IPS-11a (cell line): ENCODE measurements at regions not wholly inside any gene's neighbourhood (a gene's known extent, or its start where the extent isn't known, plus 50 kb on each side); places are given as distances from the start of the nearest gene placed in this dataset.

Experiments used
- H3K4me3 ChIP-seq: one replicate; pipeline ENCODE4 v1.5.1; 2013; ENCODE audit warnings: low read depth, low read length, control low read depth

- no peak overlapping the region for H3K4me3 ChIP-seq
Observed at GRCh38 chr2:241942416-241943208, 73.1 kb downstream of the RTP5 start.

GRCh38 chr2:241943209-241943850 lies 73.8 kb downstream of the RTP5 start:
- H3K4me3 ChIP-seq = no peak overlapping the region

DNA sequence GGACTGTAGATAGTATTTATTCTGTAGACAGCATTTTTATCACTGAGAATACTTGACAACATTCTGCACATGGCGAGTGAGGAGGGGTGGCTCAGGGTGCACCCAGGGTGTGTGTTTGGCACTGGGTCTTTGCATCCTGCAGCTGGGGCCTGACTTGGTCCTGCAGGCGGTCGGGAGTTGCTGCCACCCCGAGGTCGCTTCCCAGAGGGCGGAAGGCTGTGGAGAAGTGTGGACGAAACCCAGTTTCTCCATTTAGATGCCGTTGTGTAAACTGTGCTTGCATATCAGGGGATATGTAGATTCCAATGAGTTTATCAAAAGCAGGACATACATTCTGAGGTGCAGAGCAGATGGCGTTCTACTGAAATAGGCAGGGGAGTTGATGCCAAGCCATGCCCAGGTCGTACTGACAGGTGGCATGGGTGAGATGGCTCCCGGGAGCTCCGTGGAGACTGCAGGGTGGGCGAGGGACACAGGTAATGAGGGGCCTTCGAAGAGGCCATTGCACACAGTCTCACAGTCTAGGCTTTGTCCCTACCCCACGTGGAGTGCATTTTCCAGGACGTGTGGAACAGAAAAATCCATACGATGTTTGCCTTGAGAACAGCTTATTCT lies 74.5 kb downstream of the RTP5 start:
- H3K4me3 ChIP-seq = no peak overlapping the region

- H3K4me3 ChIP-seq = no peak overlapping the region
Observed at GRCh38 chr2:241944821-241945220, 75.3 kb downstream of the RTP5 start.

DNA sequence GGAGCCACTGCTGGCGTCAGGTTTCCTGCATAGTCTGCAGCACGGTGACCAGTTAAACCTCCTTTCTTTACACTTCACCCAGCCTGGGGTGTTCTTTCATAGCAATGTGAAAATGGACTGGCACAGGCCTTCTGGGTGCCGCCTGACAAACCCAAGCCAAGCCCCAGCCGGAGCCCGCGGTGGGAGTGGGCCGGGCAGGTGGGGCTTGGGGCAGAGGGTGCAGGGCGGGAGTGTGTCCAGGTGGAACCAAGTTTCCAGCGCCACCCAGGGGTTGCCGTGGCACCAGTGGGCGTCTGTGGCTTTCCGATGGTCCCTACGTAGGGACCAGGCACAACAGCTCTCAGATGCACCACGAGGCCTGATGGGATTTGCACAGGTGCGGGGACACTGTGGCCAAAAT lies 75.8 kb downstream of the RTP5 start:
- H3K4me3 ChIP-seq = no peak overlapping the region

- H3K4me3 ChIP-seq = no peak overlapping the region
Observed at GRCh38 chr2:241945803-241946202, 76.3 kb downstream of the RTP5 start.

- H3K4me3 ChIP-seq = no peak overlapping the region
Observed at GRCh38 chr2:241946306-241947003, 76.9 kb downstream of the RTP5 start.

DNA sequence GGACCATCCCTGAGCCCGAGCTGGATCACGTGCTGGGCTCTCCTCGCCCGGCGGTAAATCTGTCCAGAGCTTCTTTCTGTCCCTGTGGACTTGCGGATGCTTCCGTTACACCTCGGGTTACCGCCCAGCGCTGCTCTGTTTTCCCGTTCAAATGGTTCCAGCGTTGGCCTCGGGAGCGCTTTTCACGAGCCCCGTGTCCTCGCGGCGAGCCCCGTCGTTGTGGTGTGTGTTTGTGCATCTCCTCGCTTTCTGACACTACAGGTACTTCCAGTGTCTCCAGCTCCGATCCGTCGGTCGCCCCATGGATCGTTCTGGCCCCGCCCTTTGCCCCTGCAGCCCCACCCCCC lies 77.4 kb downstream of the RTP5 start:
- H3K4me3 ChIP-seq = no peak overlapping the region

DNA sequence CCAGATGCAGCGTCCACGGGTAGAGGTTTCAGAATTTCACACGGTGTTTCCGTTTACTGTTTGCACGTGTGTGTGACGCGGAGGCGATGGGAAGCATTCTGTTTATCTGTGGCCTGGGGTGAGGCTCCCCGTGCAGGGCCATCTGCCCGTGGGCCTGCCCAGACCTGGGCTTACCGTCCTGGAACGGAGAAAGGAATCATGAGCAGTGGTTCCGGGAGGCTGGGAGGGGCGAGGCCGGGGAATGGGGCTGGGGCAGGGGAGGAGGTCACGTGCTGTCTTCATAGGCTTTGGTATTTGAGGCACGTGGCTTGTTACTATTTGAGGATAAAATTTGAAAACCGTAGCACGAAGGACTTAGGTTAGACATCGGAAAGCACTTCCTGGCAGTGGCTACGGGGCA lies 77.9 kb downstream of the RTP5 start:
- no peak overlapping the region for H3K4me3 ChIP-seq

GRCh38 chr2:241947876-241948275 lies 78.3 kb downstream of the RTP5 start:
- no peak overlapping the region for H3K4me3 ChIP-seq

DNA sequence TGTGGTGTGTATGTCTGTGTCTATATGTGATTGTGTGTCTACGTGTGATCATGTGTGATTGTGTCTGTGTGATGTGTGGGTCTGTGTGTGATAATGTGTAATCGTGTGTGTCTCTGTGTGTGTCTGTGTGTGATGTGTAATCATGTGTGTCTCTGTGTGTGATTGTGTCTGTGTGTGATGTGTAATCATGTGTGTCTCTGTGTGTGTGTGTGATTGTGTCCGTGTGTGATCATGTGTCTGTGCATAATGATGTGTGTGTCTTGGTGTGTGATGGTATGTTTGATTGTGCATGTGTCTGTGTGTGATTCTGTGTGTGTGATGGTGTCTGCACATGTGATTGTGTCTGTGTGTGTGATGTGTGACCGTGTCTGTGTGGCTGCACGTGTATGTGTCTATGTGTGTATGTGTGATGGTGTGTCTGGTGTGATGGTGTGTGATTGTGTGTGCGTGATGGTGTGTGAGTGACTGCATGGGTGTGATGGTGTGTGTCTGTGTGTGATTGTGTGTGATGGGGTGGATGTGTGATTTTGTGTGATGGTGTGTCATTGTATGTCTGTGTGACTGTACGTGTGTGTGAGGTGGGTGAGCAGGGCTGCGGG lies 78.9 kb downstream of the RTP5 start:
- no peak overlapping the region for H3K4me3 ChIP-seq

DNA sequence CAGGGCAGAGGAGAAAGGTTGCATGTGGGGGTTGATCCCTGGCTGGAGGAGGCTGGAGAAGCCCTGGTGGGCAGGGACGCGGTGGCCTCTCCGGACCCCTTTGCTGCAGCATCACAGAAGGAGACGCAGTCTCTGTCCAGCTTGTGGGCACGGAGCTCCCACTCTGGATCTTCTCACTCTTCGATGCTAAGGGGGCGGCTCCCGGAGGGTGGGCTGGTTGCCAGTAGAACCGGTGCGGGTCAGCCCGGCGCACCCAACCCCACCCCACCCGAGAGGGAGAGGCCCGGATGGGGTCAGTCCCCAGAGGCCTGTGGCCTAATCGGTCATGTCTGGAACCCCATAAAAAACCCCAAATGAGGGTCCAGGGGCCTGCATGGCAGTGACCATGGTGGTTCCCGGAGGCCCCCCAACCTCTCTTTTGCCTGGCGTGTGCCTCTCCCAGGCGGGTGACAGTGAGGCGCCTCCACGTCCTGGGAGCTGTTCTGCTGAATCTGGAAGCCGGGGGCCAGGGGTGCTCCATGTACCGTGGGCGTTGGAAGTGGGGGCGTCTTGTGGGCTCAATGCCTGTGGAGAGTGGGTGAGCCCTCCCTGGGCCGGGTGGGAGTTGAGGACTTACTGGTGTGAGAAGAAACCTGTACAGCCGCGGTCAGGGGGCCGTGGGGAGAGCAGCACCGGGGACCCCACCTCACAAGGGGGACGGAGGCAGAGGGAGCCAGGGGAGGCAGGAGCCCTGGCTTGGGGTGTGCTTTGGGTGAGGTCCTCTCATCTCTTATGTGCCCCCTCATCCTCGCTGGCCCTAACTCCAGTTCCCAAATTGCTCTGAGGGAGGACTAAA lies 79.6 kb downstream of the RTP5 start:
- no peak overlapping the region for H3K4me3 ChIP-seq

DNA sequence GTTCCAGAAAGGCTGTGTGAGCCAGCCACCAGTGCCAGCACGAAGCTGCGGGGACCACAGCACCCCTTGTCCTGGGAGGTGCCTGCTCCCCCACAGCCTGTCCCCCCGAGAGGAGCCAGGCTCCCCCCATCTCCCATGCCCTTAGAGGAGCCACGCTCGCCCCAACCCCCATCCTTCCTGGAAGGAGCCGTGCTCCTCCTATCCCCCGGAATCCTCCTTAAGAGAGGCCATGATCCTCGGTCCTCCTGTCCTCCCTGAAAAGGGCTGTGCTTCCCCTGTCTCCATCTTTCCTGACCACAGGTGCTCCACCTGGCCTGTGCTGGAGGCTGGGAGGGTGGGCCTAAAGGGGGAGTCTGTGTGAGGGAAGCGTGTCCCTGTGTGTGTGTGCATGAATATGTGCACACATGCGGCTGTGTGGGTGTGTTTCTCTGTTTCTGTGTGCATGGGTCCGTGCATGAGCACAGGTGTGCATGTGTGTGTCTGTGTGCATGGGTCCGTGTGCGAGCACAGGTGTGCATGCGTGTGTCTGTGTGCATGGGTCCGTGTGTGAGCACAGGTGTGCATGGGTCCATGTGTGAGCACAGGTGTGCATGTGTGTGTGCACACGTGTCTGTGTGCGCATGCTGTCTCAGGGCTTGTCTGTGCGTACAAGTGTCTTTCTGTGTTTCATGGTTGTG lies 80.3 kb downstream of the RTP5 start:
- no peak overlapping the region for H3K4me3 ChIP-seq

DNA sequence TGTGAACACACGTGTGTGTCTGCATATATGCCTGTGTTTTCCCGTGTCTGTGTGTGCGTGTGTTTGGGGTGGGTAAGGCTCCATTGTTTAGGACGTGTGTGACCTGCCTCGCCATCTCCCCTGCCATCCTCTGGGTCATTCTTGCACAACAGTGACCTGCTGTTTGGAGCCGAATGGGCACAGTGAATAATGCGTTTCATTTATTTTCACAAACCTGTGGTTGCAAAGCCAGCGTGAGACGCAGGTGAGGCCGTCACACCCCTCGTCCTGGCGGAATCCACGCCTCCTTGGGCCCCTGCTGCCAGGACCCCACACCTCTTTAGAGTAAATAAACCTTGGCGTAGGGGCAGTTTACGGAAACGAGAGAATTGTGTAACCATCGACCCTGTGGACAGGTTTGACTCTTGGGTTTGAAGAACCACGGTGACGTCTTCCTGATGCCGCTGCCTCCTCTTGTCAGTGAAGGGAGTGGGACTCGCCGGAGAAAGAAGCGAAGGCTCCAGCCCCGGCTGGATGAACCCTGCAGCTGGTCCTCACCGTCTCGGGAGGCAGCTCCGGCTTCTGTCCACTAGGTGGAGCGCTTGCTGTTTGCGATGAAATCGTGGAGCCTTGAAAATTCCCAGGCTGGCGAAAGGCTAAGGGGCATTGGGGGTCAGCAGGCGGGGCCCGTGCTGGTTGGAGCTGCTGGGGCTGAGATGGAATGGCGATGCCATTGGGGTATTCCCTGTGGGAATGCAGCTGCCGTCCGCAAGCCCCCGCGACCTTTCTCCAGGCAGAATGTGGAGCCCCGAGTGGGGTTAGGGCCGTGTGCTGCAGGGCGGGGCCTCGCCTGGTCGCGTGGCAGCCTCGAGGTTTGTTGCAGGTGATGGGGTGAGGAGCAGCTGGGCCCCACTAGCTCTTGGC lies 81.1 kb downstream of the RTP5 start:
- H3K4me3 ChIP-seq = no peak overlapping the region

DNA sequence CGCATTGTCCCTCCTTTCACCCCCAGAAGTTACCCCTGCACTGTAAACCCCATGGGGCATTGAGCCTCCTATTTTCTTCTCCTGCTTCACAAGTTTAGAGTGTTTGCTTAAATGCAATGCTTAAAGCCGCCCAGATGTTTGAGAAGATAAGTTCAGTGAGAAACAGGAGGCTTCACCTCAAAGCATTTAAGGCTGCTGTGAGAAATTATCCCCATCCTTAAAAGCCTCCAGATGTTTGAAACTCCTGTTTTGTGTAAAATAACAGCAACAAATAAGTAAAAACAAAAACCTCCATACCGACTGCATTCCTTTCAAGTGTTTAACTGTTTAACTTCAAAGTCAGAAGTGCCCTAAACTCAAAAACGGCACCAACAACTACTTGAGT lies 81.8 kb downstream of the RTP5 start:
- no peak overlapping the region for H3K4me3 ChIP-seq

DNA sequence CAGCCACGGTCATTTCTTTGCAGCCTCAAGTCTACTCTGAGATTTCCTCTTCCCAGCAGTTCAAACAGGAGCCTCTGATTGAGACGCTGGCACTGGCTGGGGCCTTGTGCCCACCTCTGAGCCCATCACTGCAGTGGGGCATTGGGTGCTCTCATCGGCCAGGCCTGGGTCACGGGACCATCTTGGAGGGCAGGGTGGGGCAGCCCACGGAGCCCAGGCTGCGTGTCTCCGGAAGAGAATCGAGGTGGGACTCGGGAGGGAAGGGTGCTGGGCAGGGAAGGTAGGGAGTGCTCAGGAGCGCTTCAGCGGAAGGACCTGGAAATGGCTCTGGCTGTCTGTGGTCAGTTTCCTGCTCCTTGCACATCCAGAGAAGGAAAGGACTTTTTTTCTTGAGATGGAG lies 82.4 kb downstream of the RTP5 start:
- no peak overlapping the region for H3K4me3 ChIP-seq

GRCh38 chr2:241952816-241953215 lies 83.3 kb downstream of the RTP5 start:
- no peak overlapping the region for H3K4me3 ChIP-seq

DNA sequence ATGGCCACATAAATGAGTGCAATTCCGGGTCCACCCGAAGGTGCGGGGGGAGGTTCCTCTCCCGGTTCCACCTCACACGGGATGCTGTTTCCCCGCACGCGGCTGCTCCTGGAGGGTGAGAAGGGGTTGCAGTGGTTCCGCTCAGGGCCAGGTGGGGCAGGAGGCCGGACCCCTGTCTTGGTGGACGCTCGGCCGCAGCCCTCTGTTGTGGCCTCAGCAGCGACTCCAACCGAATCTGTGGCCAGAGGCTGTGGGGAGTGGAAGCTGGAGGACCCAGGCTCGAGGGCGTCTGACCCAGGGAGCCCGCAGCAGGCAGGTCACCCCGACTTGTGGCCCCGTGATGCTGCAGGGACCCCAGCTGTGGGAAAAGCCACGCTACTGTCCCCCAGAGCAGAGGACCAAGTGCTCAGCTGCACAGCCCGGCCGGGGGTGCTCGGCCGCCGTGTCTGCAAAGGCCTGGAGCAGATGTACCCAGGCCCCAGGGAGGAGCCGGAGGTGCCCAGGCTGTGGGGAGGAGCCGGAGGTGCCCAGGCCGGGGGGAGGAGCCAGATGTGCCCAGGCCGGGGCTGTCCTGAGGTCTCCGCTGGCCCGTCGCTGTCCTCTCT lies 83.9 kb downstream of the RTP5 start:
- no peak overlapping the region for H3K4me3 ChIP-seq
